Endothelial cell of umbilical vein (primary cell): ENCODE measurements at regions not wholly inside any gene's neighbourhood (a gene's known extent, or its start where the extent isn't known, plus 50 kb on each side); places are given as distances from the start of the nearest gene placed in this dataset.

Source experiments
- EZH2 ChIP-seq: IDR thresholded peaks from 2 replicates; pipeline ENCODE4 v1.6.1; 2012; ENCODE audit warnings: borderline replicate concordance, low read depth, mild to moderate bottlenecking, moderate library complexity, low read length, inconsistent platforms; ENCODE audit not compliant: severe bottlenecking
- FOS ChIP-seq: IDR thresholded peaks from 2 replicates; pipeline ENCODE4 v1.6.1; 2011; ENCODE audit warnings: mild to moderate bottlenecking, low read length, moderate library complexity, borderline replicate concordance; ENCODE audit not compliant: insufficient read depth
- JUN ChIP-seq: IDR thresholded peaks from 2 replicates; pipeline ENCODE4 v1.6.1; 2011; ENCODE audit warnings: borderline replicate concordance, low read depth; ENCODE audit not compliant: insufficient read length, insufficient read depth
- MYC ChIP-seq: IDR thresholded peaks from one replicate; pipeline ENCODE4 v1.6.1; 2011; ENCODE audit warnings: mild to moderate bottlenecking, low read depth, low read length
- POLR2A ChIP-seq: IDR thresholded peaks from 2 replicates; pipeline ENCODE4 v1.6.1; 2012; ENCODE audit warnings: low read depth, mild to moderate bottlenecking, control low read depth, low read length
- POLR2AphosphoS5 ChIP-seq: IDR thresholded peaks from 2 replicates; pipeline ENCODE4 v1.6.1; 2012; ENCODE audit warnings: low read depth, mild to moderate bottlenecking, control low read depth, low read length, moderate library complexity; ENCODE audit not compliant: insufficient read depth
- TF ChIP-seq, protein P1 (sequence below), 2 donors: IDR thresholded peaks; 1 replicate in 1 of 2; 2 replicates in 1 of 2; pipeline ENCODE4 v1.5.1; 2011; ENCODE audit warnings: low read length in 2 of 2, mild to moderate bottlenecking in 2 of 2, moderate library complexity in 2 of 2, control low read depth in 1 of 2, inconsistent platforms in 1 of 2, low read depth in 1 of 2; ENCODE audit not compliant: insufficient read depth in 1 of 2; ENCODE audit errors: extremely low read depth in 1 of 2
- TF ChIP-seq, protein P2 (sequence below): IDR thresholded peaks from 2 replicates; pipeline ENCODE4 v1.6.1; 2011; ENCODE audit not compliant: insufficient read depth, insufficient read length

DNA sequence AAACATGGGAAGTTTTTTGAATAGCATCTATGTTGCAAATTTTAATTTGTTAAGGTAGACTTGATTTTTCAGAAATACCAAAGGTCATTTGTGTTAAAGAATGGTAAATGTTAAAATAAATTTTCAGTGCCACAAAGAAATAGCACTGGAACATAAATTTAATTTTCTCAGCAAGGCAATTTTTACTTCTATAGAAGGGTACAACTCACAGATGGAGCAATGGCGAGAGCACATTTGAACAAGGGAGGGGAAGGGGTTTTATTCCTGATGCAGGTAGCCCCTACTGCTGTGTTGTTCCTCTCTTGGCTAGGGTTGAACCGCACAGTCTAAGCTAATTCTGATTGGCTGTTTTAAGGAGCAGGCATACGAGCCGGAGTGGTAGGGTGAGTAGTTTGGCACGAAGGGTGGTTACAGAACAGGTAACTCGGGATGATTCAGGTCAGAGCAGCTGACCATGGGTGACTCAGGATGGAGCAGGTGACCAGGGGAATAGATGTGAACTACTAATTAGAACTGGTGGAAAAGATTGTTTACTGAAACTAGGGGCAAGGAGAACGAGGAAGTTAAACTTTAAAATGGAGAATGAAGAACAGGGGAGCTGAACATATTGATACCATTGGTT is 50.1 kb upstream of the PSME4 start:
- TF ChIP-seq, protein P1, sequence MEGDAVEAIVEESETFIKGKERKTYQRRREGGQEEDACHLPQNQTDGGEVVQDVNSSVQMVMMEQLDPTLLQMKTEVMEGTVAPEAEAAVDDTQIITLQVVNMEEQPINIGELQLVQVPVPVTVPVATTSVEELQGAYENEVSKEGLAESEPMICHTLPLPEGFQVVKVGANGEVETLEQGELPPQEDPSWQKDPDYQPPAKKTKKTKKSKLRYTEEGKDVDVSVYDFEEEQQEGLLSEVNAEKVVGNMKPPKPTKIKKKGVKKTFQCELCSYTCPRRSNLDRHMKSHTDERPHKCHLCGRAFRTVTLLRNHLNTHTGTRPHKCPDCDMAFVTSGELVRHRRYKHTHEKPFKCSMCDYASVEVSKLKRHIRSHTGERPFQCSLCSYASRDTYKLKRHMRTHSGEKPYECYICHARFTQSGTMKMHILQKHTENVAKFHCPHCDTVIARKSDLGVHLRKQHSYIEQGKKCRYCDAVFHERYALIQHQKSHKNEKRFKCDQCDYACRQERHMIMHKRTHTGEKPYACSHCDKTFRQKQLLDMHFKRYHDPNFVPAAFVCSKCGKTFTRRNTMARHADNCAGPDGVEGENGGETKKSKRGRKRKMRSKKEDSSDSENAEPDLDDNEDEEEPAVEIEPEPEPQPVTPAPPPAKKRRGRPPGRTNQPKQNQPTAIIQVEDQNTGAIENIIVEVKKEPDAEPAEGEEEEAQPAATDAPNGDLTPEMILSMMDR (IDR thresholded peaks at IDR 0.05; ENCODE audit: extremely low read depth in 1 of 2, insufficient read depth in 1 of 2, low read depth in 1 of 2, low read length in 2 of 2): no peak
- TF ChIP-seq, protein P2, sequence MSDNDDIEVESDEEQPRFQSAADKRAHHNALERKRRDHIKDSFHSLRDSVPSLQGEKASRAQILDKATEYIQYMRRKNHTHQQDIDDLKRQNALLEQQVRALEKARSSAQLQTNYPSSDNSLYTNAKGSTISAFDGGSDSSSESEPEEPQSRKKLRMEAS: no peak
- TF ChIP-seq JUN (no peak), MYC (no peak), FOS (no peak), POLR2A (no peak), EZH2 (no peak), POLR2AphosphoS5 (no peak)
